GM18907 (cell line): ENCODE measurements at regions not wholly inside any gene's neighbourhood (a gene's known extent, or its start where the extent isn't known, plus 50 kb on each side); places are given as distances from the start of the nearest gene placed in this dataset.

ENCODE experiments used
- ATAC-seq: cut with Tn5 transposase; IDR thresholded peaks from one replicate; pipeline ENCODE4 v1.9.1; 2021; ENCODE audit warnings: mild to moderate bottlenecking, moderate library complexity; ENCODE audit not compliant: unreplicated experiment

DNA sequence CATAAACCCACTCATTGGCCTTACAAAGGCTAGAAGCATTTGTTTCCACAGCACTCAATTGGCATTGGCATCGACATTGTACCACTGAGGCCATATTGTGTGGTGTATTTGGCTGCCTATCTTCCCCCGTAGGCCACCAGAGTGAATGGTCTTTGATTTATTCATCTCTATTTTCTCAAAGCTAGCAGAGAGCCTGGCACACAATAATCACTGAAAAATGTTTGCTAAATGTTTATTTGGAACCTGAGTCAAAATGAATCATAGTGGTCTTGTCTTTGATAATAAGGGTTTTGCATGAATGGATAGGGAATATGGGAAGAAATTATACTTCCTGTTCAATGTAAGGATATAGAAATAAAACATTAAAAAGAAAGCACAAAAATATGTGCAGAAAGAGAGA, 107.3 kb upstream of the SLC8A1 start:
- ATAC-seq, result no peak

DNA sequence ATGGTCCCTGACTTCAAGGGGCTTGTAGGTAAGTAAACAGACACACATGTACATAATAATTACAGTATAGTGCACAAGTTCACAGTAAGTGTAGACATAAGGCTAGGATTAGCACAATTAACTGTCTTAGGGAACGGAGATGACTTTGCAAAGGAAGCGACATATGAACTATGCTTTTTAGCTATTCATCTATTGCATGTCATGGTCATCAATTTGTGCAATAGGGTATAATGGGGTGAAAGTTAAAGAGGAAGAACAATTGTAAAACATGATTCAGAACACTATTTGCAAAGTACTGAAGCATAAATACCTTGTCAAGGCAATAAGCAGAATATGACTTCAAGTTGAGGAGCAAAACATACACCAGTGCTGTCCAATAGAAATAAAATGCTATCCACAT, 112.3 kb upstream of the SLC8A1 start:
- ATAC-seq, result no peak

DNA sequence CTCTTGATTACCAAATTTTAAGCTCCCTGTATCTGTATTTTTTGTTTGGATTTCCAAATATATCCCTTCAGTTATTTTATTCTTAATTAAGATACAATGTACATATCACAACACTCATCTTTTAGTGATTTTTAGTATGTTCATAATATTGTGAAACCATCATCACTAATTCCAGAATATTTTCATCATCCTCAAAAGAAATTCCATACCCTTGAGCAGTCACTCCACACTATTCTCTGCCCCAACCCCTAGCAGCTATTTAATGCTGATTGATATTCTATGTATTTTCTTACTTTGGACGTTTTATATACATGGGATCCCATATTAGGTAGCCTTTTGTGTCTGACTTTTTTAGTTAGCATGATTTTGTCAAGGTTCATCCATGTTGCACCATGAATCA, 127.4 kb upstream of the SLC8A1 start:
- no peak for ATAC-seq

DNA sequence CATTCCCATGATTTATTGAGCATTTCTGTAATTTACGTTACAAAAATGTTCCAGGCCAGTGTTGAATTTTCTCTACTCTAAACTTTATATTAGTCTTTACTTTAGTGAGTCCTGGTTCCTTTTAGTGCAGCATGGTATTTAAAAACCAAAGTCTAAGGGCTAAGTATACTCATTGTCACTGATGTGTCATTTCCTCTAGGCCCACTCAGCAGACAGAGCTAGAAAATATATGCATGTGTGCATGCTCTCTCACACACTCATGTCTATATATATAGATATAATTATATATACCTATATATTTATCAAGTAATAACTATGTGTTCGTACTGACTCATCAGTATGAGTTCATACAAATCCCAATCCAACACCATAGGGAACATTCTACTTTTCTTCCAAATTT, 132.5 kb upstream of the SLC8A1 start:
- ATAC-seq, result no peak

DNA sequence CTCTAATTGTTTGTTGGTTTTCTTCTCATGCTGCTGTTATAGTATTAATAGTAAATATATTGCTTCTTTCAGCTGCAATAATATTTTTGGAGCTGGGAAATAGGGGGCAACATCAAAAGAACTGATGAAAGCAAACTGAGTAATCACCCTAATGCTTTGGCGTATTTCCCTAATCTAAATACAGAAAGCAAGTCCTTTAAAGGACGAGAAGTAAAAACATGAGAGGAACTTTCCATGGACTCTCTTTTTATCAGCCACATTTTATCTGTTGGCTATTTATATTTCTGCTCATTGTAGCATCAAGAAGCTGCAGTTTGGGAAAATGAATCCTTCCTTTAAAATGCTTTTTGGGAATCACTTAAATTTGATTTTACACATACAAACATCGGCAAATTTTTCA, 139.9 kb upstream of the SLC8A1 start:
- ATAC-seq, result no peak

DNA sequence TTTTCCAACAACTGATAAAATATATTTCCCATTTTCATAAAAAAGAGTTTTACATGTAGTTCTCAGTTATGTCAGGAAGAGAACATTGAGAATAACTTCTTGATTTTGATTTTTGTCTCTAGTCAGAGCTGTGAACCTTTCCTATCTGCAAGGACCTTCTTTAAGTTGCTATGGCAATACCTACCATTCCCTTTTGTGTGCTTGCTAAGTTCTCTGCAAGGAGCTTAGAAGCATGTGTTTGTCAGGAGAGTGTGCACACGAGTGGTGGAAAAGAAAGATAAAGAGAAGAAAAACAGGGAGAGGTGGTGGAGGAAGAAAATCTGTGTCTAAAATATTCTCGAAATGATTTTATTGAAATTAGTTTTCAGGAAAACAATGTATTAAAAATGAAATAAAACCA, 140.3 kb upstream of the SLC8A1 start:
- ATAC-seq, result no peak

DNA sequence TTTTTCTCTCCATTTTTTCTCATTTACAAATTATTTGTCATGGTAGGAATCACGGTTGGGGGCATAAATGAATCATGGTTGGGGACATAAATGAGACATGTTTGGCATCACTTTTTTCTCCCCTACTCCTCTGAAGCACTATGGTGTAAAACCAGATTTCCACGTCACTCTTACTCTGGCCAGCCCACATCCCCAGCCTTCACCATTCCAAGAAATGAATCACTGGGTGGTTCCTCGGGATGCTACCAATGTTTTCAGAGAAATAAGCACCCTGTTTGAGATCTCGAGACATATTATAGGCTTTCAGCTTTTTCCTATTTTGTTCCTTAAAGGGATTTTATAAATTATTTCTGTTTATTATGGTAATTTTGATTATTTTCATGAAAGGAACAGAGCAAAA, 155.0 kb upstream of the SLC8A1 start:
- ATAC-seq, result no peak

DNA sequence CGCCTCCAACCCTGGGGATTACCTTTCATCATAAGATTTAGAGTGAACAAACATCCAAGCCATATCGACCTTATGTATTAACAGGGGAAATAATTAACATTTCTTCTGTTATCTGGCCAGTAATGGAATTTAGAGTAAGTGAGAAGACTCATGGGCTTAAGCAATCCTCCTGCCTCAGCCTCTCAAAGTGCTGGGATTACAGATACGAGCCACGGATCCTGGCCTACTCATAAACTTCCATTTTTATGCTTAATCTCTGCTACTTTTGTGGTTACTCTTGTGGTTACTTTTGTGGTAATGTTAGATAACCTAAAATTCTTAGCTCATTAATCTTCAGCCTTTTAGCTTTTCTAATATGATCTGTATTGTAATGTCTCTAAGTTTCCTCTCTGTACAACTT, 159.3 kb upstream of the SLC8A1 start:
- no peak for ATAC-seq

DNA sequence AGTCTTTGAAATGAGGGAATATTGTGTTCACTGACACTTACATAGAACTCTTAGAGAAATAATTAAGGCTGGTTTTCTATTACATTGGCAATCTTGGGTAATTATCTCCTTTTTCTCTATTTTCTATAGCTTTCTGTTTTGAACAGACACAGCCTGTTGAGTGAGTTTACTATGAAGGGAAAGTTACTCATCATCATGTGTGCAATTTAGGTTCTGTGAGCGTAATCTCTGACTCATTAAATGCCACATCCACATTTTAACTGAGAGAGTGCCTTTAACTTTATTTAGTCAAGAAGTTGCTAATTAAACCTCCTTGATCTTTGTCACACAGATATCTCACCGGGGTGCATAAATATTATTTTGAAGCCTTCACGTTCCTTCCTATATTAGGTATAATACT, 174.0 kb upstream of the SLC8A1 start:
- ATAC-seq, result no peak

DNA sequence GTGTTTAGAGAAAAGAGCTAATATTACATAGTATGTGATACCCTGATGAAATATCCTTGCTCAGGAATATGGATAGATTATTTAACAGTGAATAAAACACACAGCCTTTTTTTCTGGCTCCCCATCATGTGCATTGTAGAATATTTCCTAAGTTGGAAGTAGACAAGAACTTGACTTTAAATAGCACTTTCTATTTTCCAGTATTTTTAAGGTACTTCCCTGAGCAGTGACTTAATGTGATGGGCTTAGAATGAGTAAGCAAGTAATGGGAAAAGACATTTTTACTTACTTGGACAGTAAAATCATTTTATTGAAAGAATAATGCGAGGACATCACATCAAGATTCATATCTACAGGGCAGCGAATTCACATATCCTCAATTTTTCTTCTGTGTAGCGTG, 176.7 kb upstream of the SLC8A1 start:
- no peak for ATAC-seq

DNA sequence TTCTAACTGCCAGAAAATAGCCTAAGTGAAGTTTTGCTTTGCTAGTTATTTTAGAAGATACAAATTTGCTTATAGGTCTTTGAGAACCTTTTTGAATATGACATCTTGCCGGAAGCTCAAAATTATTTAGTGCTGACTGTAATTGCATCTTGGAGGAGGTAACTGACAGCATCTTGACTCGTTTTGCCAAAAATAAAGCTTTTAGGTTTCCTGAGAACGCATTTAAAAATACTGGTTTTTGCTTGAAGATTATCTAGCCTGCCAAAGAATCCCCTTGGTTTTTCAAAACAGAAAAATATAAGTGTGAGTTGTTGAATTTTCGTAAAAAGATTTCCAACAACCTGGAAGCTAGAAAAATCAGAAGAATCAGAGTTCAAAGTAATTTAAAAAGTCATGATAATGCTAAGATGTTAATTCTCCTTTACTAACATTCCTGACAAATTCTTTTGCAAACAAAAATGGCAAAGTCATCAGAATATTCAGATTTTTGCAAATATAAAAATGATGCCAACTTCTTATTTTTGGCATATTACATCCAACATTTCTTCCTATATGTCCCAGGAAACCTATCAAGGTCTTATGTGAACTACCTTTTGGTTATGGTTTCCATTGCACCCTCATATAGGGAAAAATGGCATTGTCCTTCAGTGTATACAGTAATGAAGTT, 178.0 kb upstream of the SLC8A1 start:
- no peak for ATAC-seq

DNA sequence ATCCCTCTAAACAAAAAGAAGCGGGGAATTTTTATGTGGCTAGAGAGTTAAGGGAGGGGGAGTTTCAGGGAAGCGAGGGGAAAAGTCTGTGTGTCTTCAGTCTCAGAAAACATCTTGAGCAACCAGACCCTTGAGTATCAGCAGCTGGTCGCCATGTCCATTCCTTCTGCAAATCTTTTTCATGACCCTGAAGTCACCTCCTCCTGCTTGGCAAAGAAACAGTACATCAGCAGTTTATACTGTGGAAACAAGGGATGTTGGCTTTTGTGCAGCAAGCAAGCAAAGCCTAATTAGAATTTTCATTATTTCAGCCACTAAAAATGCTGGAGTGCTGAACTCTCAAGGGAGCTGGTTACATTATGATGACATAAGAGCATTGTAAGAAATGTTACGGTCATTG, 187.4 kb upstream of the SLC8A1 start:
- no peak for ATAC-seq

DNA sequence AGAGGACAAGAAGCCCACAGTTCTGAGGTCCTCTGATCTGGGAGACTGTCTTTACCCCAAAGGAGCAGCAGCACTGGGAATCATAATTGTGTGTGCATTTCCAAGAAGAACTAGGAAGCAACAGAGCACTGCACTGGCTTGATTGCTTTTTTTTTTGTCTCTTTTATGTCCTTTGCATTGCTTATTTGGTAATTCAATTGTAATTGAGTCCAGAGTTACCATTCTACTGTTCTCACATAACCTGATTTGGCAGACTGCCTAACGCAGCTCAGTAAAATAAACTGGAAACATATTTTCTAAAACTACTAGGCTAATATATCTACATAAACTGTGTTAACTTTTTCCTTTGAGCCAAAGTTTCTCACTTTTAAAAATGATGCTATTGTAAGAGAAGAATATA, 190.3 kb upstream of the SLC8A1 start:
- no peak for ATAC-seq

DNA sequence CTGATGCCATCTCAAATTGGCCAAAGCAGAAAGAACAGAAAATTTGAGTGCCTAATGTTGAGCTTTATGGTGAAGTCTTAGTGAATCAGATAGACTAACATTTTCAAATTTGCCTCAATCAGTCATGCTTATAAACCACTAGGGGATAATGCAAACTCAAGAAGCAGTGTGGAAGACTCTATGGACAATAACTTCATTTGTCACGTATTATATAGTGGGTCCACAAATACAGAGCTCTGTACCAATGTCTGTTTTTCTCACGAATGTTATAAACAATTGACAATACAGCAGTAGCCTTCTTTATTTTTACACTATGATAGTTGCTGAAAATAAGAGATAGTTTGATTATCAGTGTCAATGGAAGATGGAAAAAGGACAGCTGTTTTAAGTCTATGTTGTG, 190.8 kb upstream of the SLC8A1 start:
- no peak for ATAC-seq

DNA sequence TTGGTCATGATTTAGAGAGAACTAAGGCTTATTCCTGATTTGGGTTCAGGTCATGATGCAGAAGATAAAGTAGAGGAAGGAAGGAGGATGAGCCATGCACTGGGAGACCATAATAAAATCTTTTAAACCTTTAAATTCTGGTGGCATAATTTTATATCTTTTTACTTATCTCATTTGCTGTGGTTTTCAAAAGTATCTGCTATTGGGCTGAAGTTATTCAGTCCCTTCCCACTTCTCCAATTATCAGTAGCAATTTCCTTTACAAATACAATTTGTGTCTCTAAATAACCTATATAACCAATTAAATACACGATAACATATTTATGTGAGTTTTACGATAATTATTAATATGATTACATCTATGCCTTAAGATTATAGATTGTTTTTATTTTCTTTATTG, 194.8 kb upstream of the SLC8A1 start:
- ATAC-seq, result no peak

DNA sequence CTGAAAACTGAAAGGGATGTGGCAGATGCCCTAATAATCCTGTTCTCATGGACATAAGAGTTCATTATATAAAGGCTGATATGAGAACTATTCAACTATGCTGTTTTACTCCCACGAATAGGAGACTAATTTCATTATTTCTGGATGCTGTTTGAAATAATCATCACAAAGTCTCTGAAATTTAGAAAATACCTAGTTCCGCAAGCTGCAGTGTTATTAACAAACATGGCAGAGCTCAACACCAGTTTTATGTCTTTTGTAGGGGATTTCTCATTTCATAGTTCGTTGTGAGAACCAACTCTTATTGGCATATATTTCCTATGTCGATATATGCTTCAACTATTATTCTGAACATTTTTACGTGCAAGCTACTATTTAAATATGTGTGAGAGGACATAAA, 200.3 kb upstream of the SLC8A1 start:
- no peak for ATAC-seq

DNA sequence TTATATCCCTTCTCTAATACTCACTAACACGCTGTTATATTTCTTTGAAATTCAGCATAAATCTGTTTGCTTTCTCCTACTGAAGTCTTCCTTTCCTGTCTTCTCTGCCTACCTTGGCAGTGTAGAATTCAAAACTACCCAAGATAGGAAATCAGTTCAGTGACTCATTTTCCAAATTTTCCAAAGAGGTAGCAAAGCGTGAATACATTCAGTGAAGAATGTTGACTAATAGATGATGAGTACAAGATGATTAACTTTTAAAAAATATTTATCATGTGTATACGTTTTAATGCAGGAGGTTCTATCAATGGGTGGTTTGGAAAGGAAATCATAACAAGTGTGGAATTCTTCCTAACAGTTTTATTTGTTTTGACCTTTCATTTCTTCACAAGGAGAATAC, 201.9 kb upstream of the SLC8A1 start:
- ATAC-seq, result no peak

DNA sequence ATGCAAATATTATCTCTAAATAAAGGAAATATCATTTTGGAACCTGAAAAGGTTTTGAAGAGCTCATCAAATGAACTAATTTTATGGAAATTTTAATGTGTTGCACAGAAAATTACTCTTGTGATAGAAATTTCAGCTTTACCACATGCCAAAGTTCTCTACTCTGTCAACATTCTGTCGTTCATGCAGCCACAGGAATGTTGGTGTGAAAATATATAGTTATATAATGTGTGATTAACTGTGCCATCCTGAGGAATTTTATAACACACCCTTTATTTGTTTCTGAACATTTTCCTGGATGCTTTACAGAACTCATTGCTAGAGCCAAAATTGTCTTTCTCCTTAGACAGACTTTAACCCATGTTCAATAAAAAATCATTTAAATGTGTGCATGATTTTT, 202.5 kb upstream of the SLC8A1 start:
- ATAC-seq, result no peak

DNA sequence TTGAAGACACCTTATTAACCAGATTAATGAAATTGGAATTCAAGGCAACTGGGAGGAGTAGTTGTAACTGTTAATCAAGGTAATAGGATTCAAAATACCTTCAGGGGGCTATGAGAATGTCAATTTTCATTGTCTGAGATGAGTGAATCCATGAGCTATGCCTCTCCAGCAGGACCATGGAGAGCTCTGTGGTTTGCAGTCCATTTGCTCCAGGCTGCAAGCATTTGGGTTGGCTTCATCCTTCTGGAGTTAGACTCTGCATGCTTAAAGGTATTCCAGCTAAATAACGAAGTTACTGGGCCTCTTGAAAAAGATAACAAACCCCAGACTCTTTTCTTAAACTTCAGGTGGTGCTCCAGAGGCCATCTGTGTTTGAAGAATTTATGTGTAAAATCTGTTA, 207.1 kb upstream of the SLC8A1 start:
- no peak for ATAC-seq

DNA sequence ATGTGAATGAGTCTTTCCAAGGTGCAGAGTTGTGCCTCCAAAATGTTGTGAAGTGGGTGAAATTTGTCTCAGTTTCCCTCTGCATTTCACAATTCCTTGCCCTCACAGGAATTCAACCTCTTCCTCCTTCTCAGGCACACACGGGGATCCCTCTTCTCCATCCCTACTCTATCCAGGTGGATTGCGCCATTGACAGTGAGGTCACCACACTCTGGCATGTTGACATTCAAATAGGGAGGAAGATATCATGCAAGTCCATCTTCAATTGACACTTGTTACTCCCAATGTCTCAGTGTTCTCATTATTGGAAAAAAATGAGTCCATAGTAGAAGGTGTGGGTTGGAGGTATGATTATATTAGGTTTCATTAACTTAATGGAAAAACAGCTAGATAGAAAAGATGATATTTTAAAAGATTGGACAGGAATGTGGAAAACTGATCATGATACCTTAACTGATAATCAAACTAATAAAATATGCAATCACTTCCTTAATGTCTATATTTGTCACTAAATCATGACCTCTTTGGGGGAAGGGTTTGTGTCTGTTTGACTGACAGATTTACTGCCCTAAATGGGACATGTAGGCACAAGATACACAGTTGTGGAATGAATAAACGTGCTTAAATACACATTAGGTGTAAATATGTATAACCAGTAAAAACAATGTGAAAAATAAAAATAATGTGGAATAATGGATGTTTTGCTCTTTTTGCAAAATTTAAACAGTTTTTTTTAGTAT, 213.8 kb upstream of the SLC8A1 start:
- ATAC-seq, result no peak

DNA sequence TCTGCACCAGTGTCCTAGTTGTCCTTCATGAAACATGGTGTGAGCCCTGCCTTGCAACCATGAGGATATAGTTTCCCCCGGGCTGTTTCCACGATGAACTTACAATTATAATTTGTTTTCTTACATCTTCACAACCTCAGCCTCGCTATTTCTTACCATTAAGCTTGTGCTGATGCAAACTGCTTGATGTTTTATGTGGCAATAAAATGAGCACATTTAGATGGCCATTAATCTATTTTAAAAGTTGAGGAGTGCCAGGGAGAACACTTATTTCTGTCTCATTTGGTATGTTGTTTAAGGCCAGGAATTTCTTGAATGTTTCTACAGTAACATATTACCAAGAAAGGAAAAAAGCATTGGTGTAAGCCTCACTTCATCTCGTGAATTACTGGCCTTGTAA, 214.5 kb upstream of the SLC8A1 start:
- no peak for ATAC-seq

DNA sequence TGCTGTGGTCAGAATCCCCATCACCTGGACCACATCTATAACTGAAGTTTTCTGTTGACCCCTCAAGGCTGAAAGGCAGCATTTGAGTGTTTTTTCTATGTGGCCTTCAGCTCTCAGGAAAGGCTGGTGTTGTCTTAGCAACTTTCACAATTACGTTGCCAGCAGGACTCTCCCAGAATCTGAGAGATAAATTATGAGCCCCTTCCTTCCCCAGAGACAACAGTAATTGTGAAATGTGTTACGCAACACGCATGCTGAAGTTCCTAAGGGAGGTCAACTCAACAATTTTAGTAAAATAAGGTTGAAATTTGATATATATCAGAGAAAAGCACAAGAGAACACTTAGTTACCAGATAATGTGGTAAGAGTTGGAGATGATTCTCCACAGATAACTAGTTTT, 216.5 kb upstream of the SLC8A1 start:
- no peak for ATAC-seq
